AG08395 (cell line): ENCODE measurements at regions not wholly inside any gene's neighbourhood (a gene's known extent, or its start where the extent isn't known, plus 50 kb on each side); places are given as distances from the start of the nearest gene placed in this dataset.

Experiments used
- DNase-seq: peaks from one replicate; pipeline ENCODE4 v3.0.0; 2012; ENCODE audit warnings: mixed read lengths, low spot score

GRCh38 chr20:20877079-20877478, 164.6 kb upstream of the RALGAPA2 start:
- no peak for DNase-seq

- DNase-seq: no peak
Observed at GRCh38 chr20:20875716-20876115, 163.3 kb upstream of the RALGAPA2 start.

GRCh38 chr20:20872428-20872827, 160.0 kb upstream of the RALGAPA2 start:
- no peak for DNase-seq

- DNase-seq: no peak
Observed at GRCh38 chr20:20869161-20869775, 156.8 kb upstream of the RALGAPA2 start.

- DNase-seq: no peak
Observed at GRCh38 chr20:20864351-20865096, 152.1 kb upstream of the RALGAPA2 start.

GRCh38 chr20:20860078-20860806, 147.8 kb upstream of the RALGAPA2 start:
- DNase-seq: peak; percentile 88

GRCh38 chr20:20859510-20859909, 147.1 kb upstream of the RALGAPA2 start:
- DNase-seq: no peak

- no peak for DNase-seq
Observed at GRCh38 chr20:20856956-20857355, 144.5 kb upstream of the RALGAPA2 start.

- DNase-seq: peak; percentile 11
Observed at GRCh38 chr20:20856306-20856705, 143.9 kb upstream of the RALGAPA2 start.

GRCh38 chr20:20851385-20851784, 138.9 kb upstream of the RALGAPA2 start:
- no peak for DNase-seq

- DNase-seq: no peak
Observed at GRCh38 chr20:20850407-20850806, 138.0 kb upstream of the RALGAPA2 start.

GRCh38 chr20:20849161-20849560, 136.7 kb upstream of the RALGAPA2 start:
- no peak for DNase-seq

GRCh38 chr20:20847814-20848213, 135.4 kb upstream of the RALGAPA2 start:
- no peak for DNase-seq

GRCh38 chr20:20843982-20844381, 131.5 kb upstream of the RALGAPA2 start:
- DNase-seq: no peak

GRCh38 chr20:20839771-20840170, 127.3 kb upstream of the RALGAPA2 start:
- no peak for DNase-seq

- peak; percentile 69 for DNase-seq
Observed at GRCh38 chr20:20837574-20838021, 125.2 kb upstream of the RALGAPA2 start.

GRCh38 chr20:20836836-20837235, 124.4 kb upstream of the RALGAPA2 start:
- no peak for DNase-seq

- no peak for DNase-seq
Observed at GRCh38 chr20:20835897-20836296, 123.5 kb upstream of the RALGAPA2 start.

- no peak for DNase-seq
Observed at GRCh38 chr20:20834008-20834407, 121.6 kb upstream of the RALGAPA2 start.

GRCh38 chr20:20832715-20833114, 120.3 kb upstream of the RALGAPA2 start:
- no peak for DNase-seq

- DNase-seq: no peak
Observed at GRCh38 chr20:20831794-20832193, 119.3 kb upstream of the RALGAPA2 start.

GRCh38 chr20:20829681-20830080, 117.2 kb upstream of the RALGAPA2 start:
- DNase-seq: no peak

- DNase-seq: no peak
Observed at GRCh38 chr20:20827992-20828597, 115.7 kb upstream of the RALGAPA2 start.
